ENCODE measurements at regions not wholly inside any gene's neighbourhood (a gene's known extent, or its start where the extent isn't known, plus 50 kb on each side); places are given as distances from the start of the nearest gene placed in this dataset.

- H3K9ac ChIP-seq (ENCODE audit: low read length in 3 of 3) = no peak overlapping the region
- no peak overlapping the region for H3K27ac ChIP-seq (ENCODE audit: low read depth in 2 of 2, low read length in 2 of 2)
- H3K36me3 ChIP-seq (ENCODE audit: control insufficient read depth in 2 of 3, insufficient read depth in 3 of 3, low read length in 3 of 3) = no peaks in the 10 kb centered on the region
- intact Hi-C loops (cut with DNase I) = no loop called here
- H3K4me3 ChIP-seq (ENCODE audit: low read length in 3 of 3) = no peak overlapping the region
- FAIRE-seq (no peak), DNase-seq (no peak)
- H3K27me3 ChIP-seq (ENCODE audit: control insufficient read depth, insufficient read depth, low read length) = no peaks in the 10 kb centered on the region
- no peaks in the 10 kb centered on the region for H3K9me3 ChIP-seq (ENCODE audit: control insufficient read depth in 2 of 3, insufficient read depth in 1 of 3, low read length in 3 of 3)
- H3K4me1 ChIP-seq (ENCODE audit: control insufficient read depth in 2 of 3, insufficient read depth in 2 of 3, low read depth in 1 of 3, low read length in 3 of 3) = no peaks in the 10 kb centered on the region
- TF ChIP-seq, protein P1, sequence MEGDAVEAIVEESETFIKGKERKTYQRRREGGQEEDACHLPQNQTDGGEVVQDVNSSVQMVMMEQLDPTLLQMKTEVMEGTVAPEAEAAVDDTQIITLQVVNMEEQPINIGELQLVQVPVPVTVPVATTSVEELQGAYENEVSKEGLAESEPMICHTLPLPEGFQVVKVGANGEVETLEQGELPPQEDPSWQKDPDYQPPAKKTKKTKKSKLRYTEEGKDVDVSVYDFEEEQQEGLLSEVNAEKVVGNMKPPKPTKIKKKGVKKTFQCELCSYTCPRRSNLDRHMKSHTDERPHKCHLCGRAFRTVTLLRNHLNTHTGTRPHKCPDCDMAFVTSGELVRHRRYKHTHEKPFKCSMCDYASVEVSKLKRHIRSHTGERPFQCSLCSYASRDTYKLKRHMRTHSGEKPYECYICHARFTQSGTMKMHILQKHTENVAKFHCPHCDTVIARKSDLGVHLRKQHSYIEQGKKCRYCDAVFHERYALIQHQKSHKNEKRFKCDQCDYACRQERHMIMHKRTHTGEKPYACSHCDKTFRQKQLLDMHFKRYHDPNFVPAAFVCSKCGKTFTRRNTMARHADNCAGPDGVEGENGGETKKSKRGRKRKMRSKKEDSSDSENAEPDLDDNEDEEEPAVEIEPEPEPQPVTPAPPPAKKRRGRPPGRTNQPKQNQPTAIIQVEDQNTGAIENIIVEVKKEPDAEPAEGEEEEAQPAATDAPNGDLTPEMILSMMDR (IDR thresholded peaks at IDR 0.05; ENCODE audit: borderline replicate concordance, extremely low read depth, insufficient read depth) = no peak
These were observed 120.8 kb upstream of the DDX18 start for GRCh38 chr2:117693651-117694050.

- H3K27ac ChIP-seq (ENCODE audit: low read depth in 2 of 2, low read length in 2 of 2) = no peak overlapping the region
- intact Hi-C loops (cut with DNase I) = no loop called here
- H3K9ac ChIP-seq (ENCODE audit: low read length in 3 of 3) = no peak overlapping the region
- no peaks in the 10 kb centered on the region for H3K36me3 ChIP-seq (ENCODE audit: control insufficient read depth in 2 of 3, insufficient read depth in 3 of 3, low read length in 3 of 3)
- H3K4me3 ChIP-seq (ENCODE audit: low read length in 3 of 3) = no peak overlapping the region
- no peaks in the 10 kb centered on the region for H3K4me1 ChIP-seq (ENCODE audit: control insufficient read depth in 2 of 3, insufficient read depth in 2 of 3, low read depth in 1 of 3, low read length in 3 of 3)
- no peak for FAIRE-seq
- H3K9me3 ChIP-seq (ENCODE audit: control insufficient read depth in 2 of 3, insufficient read depth in 1 of 3, low read length in 3 of 3) = no peaks in the 10 kb centered on the region
- TF ChIP-seq, protein P1 (IDR thresholded peaks at IDR 0.05; ENCODE audit: borderline replicate concordance, extremely low read depth, insufficient read depth) = no peak
- no peaks in the 10 kb centered on the region for H3K27me3 ChIP-seq (ENCODE audit: control insufficient read depth, insufficient read depth, low read length)
- no peak for DNase-seq
These were observed 116.2 kb upstream of the DDX18 start for GRCh38 chr2:117698287-117698686.

GRCh38 chr2:117698819-117699218 is 115.7 kb upstream of the DDX18 start:
- no peak overlapping the region for H3K9ac ChIP-seq (ENCODE audit: low read length in 3 of 3)
- H3K27me3 ChIP-seq (ENCODE audit: control insufficient read depth, insufficient read depth, low read length) = no peaks in the 10 kb centered on the region
- FAIRE-seq (no peak), DNase-seq (no peak)
- H3K9me3 ChIP-seq (ENCODE audit: control insufficient read depth in 2 of 3, insufficient read depth in 1 of 3, low read length in 3 of 3) = no peaks in the 10 kb centered on the region
- no peak overlapping the region for H3K4me3 ChIP-seq (ENCODE audit: low read length in 3 of 3)
- H3K36me3 ChIP-seq (ENCODE audit: control insufficient read depth in 2 of 3, insufficient read depth in 3 of 3, low read length in 3 of 3) = no peaks in the 10 kb centered on the region
- no peaks in the 10 kb centered on the region for H3K4me1 ChIP-seq (ENCODE audit: control insufficient read depth in 2 of 3, insufficient read depth in 2 of 3, low read depth in 1 of 3, low read length in 3 of 3)
- intact Hi-C loops (cut with DNase I) = no loop called here
- TF ChIP-seq, protein P1 (IDR thresholded peaks at IDR 0.05; ENCODE audit: borderline replicate concordance, extremely low read depth, insufficient read depth) = no peak
- H3K27ac ChIP-seq (ENCODE audit: low read depth in 2 of 2, low read length in 2 of 2) = no peak overlapping the region

DNA sequence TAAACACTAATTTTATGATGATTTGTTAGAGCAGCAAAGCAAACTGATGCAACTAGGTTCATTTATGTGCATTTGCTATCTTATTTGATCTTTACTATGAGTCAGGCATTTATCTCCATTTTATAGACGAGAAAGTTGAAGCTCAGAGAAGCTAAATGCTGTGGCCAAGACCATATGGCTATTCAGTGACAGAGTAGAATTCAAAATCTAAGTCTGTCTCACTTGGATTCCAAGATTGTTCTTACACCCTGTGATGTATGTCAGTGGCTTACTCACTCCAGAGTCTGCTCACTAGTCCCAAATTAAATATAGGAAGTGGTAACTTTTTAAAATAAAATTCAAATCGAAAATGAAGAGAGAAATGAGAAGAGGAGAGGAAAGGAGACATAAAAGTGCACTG is 114.0 kb upstream of the DDX18 start:
- no peaks in the 10 kb centered on the region for H3K27me3 ChIP-seq (ENCODE audit: control insufficient read depth, insufficient read depth, low read length)
- FAIRE-seq (no peak), DNase-seq (no peak)
- H3K36me3 ChIP-seq (ENCODE audit: control insufficient read depth in 2 of 3, insufficient read depth in 3 of 3, low read length in 3 of 3) = no peaks in the 10 kb centered on the region
- H3K4me3 ChIP-seq (ENCODE audit: low read length in 3 of 3) = no peak overlapping the region
- no peak overlapping the region for H3K27ac ChIP-seq (ENCODE audit: low read depth in 2 of 2, low read length in 2 of 2)
- intact Hi-C loops (cut with DNase I) = no loop called here
- no peaks in the 10 kb centered on the region for H3K9me3 ChIP-seq (ENCODE audit: control insufficient read depth in 2 of 3, insufficient read depth in 1 of 3, low read length in 3 of 3)
- H3K4me1 ChIP-seq (ENCODE audit: control insufficient read depth in 2 of 3, insufficient read depth in 2 of 3, low read depth in 1 of 3, low read length in 3 of 3) = no peaks in the 10 kb centered on the region
- no peak overlapping the region for H3K9ac ChIP-seq (ENCODE audit: low read length in 3 of 3)
- TF ChIP-seq, protein P1 (IDR thresholded peaks at IDR 0.05; ENCODE audit: borderline replicate concordance, extremely low read depth, insufficient read depth) = no peak

Data from kidney (tissue), 13 donors.